ENCODE measurements at regions not wholly inside any gene's neighbourhood (a gene's known extent, or its start where the extent isn't known, plus 50 kb on each side); places are given as distances from the start of the nearest gene placed in this dataset.
"Not testable (repeated sequence)": the region's sequence is repeated elsewhere in the genome, so short reads cannot be mapped to it uniquely, and the experiment has no call there.

DNA sequence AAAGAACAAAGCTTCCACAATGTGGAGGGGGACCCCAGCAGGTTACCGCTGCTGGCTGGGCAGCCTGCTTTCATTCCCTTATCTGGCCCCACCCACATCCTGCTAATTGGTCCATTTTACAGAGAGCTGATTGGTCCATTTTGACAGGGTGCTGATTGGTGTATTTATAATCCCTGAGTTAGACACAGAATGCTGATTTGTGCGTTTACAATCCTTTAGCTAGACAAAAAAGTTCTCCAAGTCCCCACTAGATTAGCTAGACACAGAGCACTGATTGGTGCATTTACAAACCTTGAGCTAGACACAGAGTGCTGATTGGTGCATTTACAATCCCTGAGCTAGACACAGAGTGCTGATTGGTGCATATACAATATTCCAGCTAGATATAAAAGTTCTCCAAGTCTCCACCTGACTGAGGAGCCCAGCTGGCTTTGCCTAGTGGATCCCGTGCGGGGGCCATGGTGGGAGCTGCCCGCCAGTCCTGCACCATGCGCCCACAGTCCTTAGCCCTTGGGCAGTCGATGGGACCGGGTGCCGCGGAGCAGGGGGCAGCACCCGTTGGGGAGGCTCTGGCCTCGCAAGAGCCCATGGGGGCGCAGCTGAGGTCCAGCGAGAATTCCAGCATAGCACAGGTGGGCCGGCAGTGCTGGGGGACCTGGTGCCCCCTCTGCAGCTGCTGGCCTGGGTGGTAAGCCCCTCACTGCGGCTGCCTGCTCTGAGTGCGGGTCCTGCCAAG, 88.8 kb upstream of the MYLIP start:
- H3K36me3 Mint-ChIP-seq; H3K9me3 ChIP-seq (ENCODE audit: control insufficient read depth in 2 of 2, low read length in 2 of 2); H3K27ac ChIP-seq (ENCODE audit: insufficient read depth, low read length, poor library complexity, severe bottlenecking); H3K27ac Mint-ChIP-seq; H3K4me3 Mint-ChIP-seq; DNase-seq; H3K27me3 ChIP-seq (ENCODE audit: control insufficient read depth, insufficient read depth, low read length); H3K4me1 Mint-ChIP-seq; ATAC-seq (ENCODE audit: low read depth in 2 of 2); H3K4me1 ChIP-seq (ENCODE audit: control insufficient read depth, insufficient read depth, low read length, poor library complexity, severe bottlenecking); H3K4me3 ChIP-seq (ENCODE audit: low read depth, low read length); H3K36me3 ChIP-seq (ENCODE audit: control insufficient read depth, insufficient read depth, low read length); H3K9me3 Mint-ChIP-seq: not testable (repeated sequence)
- H3K27me3 Mint-ChIP-seq = peaks cover 14% of the 10 kb centered on the region

- Mint-ChIP-seq H3K27me3 (peaks cover 19% of the 10 kb centered on the region), H3K4me3 (no peak overlapping the region), H3K27ac (no peak overlapping the region), H3K36me3 (no peaks in the 10 kb centered on the region), H3K9me3 (peaks cover 0 to 5% (median 1%) of the 10 kb centered on the region in 7 donors), H3K4me1 (no peaks in the 10 kb centered on the region)
- H3K27ac ChIP-seq (ENCODE audit: insufficient read depth, low read length, poor library complexity, severe bottlenecking) = no peak overlapping the region
- no peaks in the 10 kb centered on the region for H3K36me3 ChIP-seq (ENCODE audit: control insufficient read depth, insufficient read depth, low read length)
- H3K4me1 ChIP-seq (ENCODE audit: control insufficient read depth, insufficient read depth, low read length, poor library complexity, severe bottlenecking) = no peaks in the 10 kb centered on the region
- no peak overlapping the region for H3K4me3 ChIP-seq (ENCODE audit: low read depth, low read length)
- ATAC-seq (ENCODE audit: low read depth in 2 of 2) (no peak), DNase-seq (no peak)
- H3K9me3 ChIP-seq (ENCODE audit: control insufficient read depth in 2 of 2, low read length in 2 of 2) = no peaks in the 10 kb centered on the region
- peaks cover 4% of the 10 kb centered on the region for H3K27me3 ChIP-seq (ENCODE audit: control insufficient read depth, insufficient read depth, low read length)
These were observed 89.9 kb upstream of the MYLIP start for GRCh38 chr6:16038938-16039337.

DNA sequence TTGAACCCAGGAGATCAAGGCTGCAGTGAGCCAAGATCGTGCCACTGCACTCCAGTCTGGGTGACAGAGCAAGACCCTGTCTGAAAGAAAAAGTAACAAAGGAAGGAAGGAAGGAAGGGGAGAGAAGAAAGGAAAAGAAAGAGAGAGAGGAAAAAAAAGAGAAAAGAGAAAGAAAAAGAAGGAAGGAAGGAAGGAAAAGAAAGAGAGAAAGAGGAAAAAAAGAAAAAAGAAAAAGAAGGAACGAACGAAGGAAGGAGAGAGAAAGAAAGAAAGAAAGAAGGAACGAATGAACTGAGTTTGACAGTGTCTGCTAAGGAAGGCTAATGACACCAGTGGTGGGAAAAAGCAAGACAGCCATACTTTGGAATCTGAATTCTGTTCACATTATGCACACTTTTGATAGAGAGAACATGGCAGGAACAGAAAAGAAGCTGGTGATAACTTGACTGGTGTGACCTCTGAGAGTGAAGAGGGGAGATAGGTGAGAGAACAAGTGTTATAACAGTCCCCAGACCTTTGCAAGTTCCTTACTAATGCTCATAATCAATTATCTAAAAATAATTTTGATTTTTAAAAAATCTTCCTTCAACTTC, 93.3 kb upstream of the MYLIP start:
- H3K27ac ChIP-seq (ENCODE audit: insufficient read depth, low read length, poor library complexity, severe bottlenecking) = no peak overlapping the region
- H3K4me1 ChIP-seq (ENCODE audit: control insufficient read depth, insufficient read depth, low read length, poor library complexity, severe bottlenecking) = no peaks in the 10 kb centered on the region
- peak overlapping the region in 1 of 3 donors; percentile 78 for H3K27ac Mint-ChIP-seq
- H3K27me3 ChIP-seq (ENCODE audit: control insufficient read depth, insufficient read depth, low read length) = peaks cover 11% of the 10 kb centered on the region
- DNase-seq (no peak), ATAC-seq (ENCODE audit: low read depth in 2 of 2) (no peak)
- H3K4me3 Mint-ChIP-seq = no peak overlapping the region
- H3K27me3 Mint-ChIP-seq = peaks cover 18% of the 10 kb centered on the region
- H3K4me3 ChIP-seq (ENCODE audit: low read depth, low read length) = no peak overlapping the region
- H3K4me1 Mint-ChIP-seq = no peaks in the 10 kb centered on the region
- no peaks in the 10 kb centered on the region for H3K9me3 ChIP-seq (ENCODE audit: control insufficient read depth in 2 of 2, low read length in 2 of 2)
- H3K36me3 Mint-ChIP-seq = no peaks in the 10 kb centered on the region
- peaks cover 0 to 8% (median 1%) of the 10 kb centered on the region in 7 donors for H3K9me3 Mint-ChIP-seq
- H3K36me3 ChIP-seq (ENCODE audit: control insufficient read depth, insufficient read depth, low read length) = no peaks in the 10 kb centered on the region

- Mint-ChIP-seq H3K9me3 (peaks cover 0 to 4% (median 0%) of the 10 kb centered on the region in 7 donors), H3K36me3 (no peaks in the 10 kb centered on the region), H3K4me1 (no peaks in the 10 kb centered on the region), H3K27me3 (peaks cover 17% of the 10 kb centered on the region), H3K27ac (no peak overlapping the region), H3K4me3 (no peak overlapping the region)
- no peaks in the 10 kb centered on the region for H3K4me1 ChIP-seq (ENCODE audit: control insufficient read depth, insufficient read depth, low read length, poor library complexity, severe bottlenecking)
- no peak for ATAC-seq (ENCODE audit: low read depth in 2 of 2)
- no peak overlapping the region for H3K4me3 ChIP-seq (ENCODE audit: low read depth, low read length)
- H3K27me3 ChIP-seq (ENCODE audit: control insufficient read depth, insufficient read depth, low read length) = peaks cover 14% of the 10 kb centered on the region
- no peaks in the 10 kb centered on the region for H3K36me3 ChIP-seq (ENCODE audit: control insufficient read depth, insufficient read depth, low read length)
- DNase-seq = no peak
- H3K9me3 ChIP-seq (ENCODE audit: control insufficient read depth in 2 of 2, low read length in 2 of 2) = no peaks in the 10 kb centered on the region
- H3K27ac ChIP-seq (ENCODE audit: insufficient read depth, low read length, poor library complexity, severe bottlenecking) = no peak overlapping the region
These were observed 95.7 kb upstream of the MYLIP start for GRCh38 chr6:16033214-16033613.

- Mint-ChIP-seq H3K27ac (no peak overlapping the region), H3K4me1 (no peaks in the 10 kb centered on the region), H3K4me3 (no peak overlapping the region), H3K27me3 (peaks cover 17% of the 10 kb centered on the region), H3K9me3 (peaks cover 0 to 3% (median 0%) of the 10 kb centered on the region in 7 donors), H3K36me3 (no peaks in the 10 kb centered on the region)
- no peak overlapping the region for H3K4me3 ChIP-seq (ENCODE audit: low read depth, low read length)
- DNase-seq (no peak), ATAC-seq (ENCODE audit: low read depth in 2 of 2) (no peak)
- no peaks in the 10 kb centered on the region for H3K36me3 ChIP-seq (ENCODE audit: control insufficient read depth, insufficient read depth, low read length)
- H3K27me3 ChIP-seq (ENCODE audit: control insufficient read depth, insufficient read depth, low read length) = peaks cover 17% of the 10 kb centered on the region
- no peaks in the 10 kb centered on the region for H3K9me3 ChIP-seq (ENCODE audit: control insufficient read depth in 2 of 2, low read length in 2 of 2)
- no peak overlapping the region for H3K27ac ChIP-seq (ENCODE audit: insufficient read depth, low read length, poor library complexity, severe bottlenecking)
- no peaks in the 10 kb centered on the region for H3K4me1 ChIP-seq (ENCODE audit: control insufficient read depth, insufficient read depth, low read length, poor library complexity, severe bottlenecking)
These were observed 97.5 kb upstream of the MYLIP start for GRCh38 chr6:16031278-16031981.

DNA sequence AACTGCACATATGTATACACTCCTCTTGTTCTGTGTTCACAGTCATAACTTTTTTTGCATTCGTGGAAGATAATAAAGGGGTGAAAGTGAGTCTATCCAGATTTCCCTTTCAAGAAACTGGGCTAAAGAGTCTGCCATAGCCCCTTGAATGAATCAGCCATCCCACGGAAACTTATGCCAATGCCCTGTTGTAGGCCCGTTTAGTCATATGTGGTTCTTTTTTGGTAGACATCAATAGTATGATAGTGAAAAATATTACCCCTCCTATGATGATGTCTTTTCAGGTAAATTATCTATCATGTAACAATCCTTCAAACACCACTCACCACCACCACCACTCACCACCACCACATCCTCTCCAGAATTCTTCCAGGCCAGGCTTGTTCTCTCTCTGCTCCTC, 99.9 kb upstream of the MYLIP start:
- no peaks in the 10 kb centered on the region for H3K4me1 ChIP-seq (ENCODE audit: control insufficient read depth, insufficient read depth, low read length, poor library complexity, severe bottlenecking)
- ATAC-seq (ENCODE audit: low read depth in 2 of 2) (no peak), DNase-seq (no peak)
- Mint-ChIP-seq H3K27me3 (peaks cover 12% of the 10 kb centered on the region), H3K9me3 (peaks cover 0 to 3% (median 0%) of the 10 kb centered on the region in 7 donors), H3K4me1 (no peaks in the 10 kb centered on the region), H3K4me3 (no peak overlapping the region), H3K36me3 (no peaks in the 10 kb centered on the region), H3K27ac (no peak overlapping the region)
- H3K36me3 ChIP-seq (ENCODE audit: control insufficient read depth, insufficient read depth, low read length) = no peaks in the 10 kb centered on the region
- peaks cover 17% of the 10 kb centered on the region for H3K27me3 ChIP-seq (ENCODE audit: control insufficient read depth, insufficient read depth, low read length)
- H3K9me3 ChIP-seq (ENCODE audit: control insufficient read depth in 2 of 2, low read length in 2 of 2) = no peaks in the 10 kb centered on the region
- no peak overlapping the region for H3K4me3 ChIP-seq (ENCODE audit: low read depth, low read length)
- no peak overlapping the region for H3K27ac ChIP-seq (ENCODE audit: insufficient read depth, low read length, poor library complexity, severe bottlenecking)

GRCh38 chr6:16020259-16020658, 108.6 kb upstream of the MYLIP start:
- Histone ChIP-seq H3K27ac (ENCODE audit: insufficient read depth, low read length, poor library complexity, severe bottlenecking) (no peak overlapping the region), H3K9me3 (ENCODE audit: control insufficient read depth in 2 of 2, low read length in 2 of 2) (no peaks in the 10 kb centered on the region), H3K4me3 (ENCODE audit: low read depth, low read length) (no peak overlapping the region), H3K4me1 (ENCODE audit: control insufficient read depth, insufficient read depth, low read length, poor library complexity, severe bottlenecking) (no peaks in the 10 kb centered on the region), H3K36me3 (ENCODE audit: control insufficient read depth, insufficient read depth, low read length) (no peaks in the 10 kb centered on the region), H3K27me3 (ENCODE audit: control insufficient read depth, insufficient read depth, low read length) (peaks cover 7% of the 10 kb centered on the region)
- no peak for ATAC-seq (ENCODE audit: low read depth in 2 of 2)
- peaks cover 0 to 4% (median 0%) of the 10 kb centered on the region in 7 donors for H3K9me3 Mint-ChIP-seq
- H3K36me3 Mint-ChIP-seq = no peaks in the 10 kb centered on the region
- H3K4me1 Mint-ChIP-seq = no peaks in the 10 kb centered on the region
- H3K27me3 Mint-ChIP-seq = peaks cover 5% of the 10 kb centered on the region
- H3K4me3 Mint-ChIP-seq = no peak overlapping the region
- H3K27ac Mint-ChIP-seq = no peak overlapping the region
- DNase-seq = no peak
